ENCODE measurements at regions not wholly inside any gene's neighbourhood (a gene's known extent, or its start where the extent isn't known, plus 50 kb on each side); places are given as distances from the start of the nearest gene placed in this dataset.

DNA sequence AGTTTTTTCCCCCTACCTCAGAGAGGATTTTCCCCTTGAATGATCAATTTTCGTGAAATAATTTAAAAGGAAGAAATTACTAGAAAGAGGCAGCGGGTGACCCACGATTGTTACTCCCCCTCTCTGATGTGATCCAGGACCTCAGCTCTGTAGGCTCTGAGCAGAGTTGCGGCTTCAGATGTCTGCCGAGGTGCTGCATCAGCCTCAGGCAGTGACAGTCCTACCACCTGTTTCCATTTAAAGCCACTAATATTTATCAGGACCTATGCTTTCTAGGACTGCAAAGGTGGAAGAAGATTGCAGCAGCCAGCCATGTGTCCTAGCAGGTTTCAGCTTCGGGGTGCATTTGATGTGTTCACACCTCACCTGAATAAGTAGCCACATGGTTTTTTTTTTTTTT lies 294.8 kb upstream of the C2CD4B start:
- ChIA-PET POLR2A (no interaction called here), CTCF (no interaction called here)
- Mint-ChIP-seq H3K27me3 (peaks cover 7% of the 10 kb centered on the region), H3K27ac (no peak overlapping the region), H3K9me3 (peaks cover 2% of the 10 kb centered on the region), H3K4me1 (ENCODE audit: low read depth) (no peaks in the 10 kb centered on the region), H3K4me3 (no peak overlapping the region), H3K36me3 (no peaks in the 10 kb centered on the region)
- DNase-seq, result no peak
- intact Hi-C loops (cut with micrococcal nuclease), result no loop called here

DNA sequence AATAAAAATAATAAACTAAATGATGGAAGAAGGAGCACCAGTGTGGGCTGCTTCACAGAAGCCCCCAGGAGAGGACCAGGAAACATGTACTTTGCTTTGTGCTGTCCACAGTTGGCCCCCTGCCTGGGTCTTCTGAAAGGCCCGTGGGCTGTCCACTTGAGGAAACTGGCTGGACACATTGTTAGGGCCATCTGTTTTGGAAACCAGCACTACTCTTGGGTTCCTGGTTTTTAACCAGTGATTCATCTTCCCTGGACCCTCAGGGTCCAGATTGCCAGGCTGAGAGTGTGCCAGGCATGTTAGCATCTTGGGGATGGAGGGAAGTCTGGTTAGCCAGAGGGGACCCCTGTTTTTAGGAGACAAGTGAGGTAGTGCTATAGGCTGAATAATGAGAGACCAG lies 297.2 kb upstream of the C2CD4B start:
- Mint-ChIP-seq H3K27me3 (peaks cover 9% of the 10 kb centered on the region), H3K27ac (no peak overlapping the region), H3K4me3 (no peak overlapping the region), H3K36me3 (no peaks in the 10 kb centered on the region), H3K9me3 (peaks cover 2% of the 10 kb centered on the region), H3K4me1 (ENCODE audit: low read depth) (no peaks in the 10 kb centered on the region)
- ChIA-PET CTCF (no interaction called here), POLR2A (no interaction called here)
- intact Hi-C loops (cut with micrococcal nuclease), result no loop called here
- no peak for DNase-seq

DNA sequence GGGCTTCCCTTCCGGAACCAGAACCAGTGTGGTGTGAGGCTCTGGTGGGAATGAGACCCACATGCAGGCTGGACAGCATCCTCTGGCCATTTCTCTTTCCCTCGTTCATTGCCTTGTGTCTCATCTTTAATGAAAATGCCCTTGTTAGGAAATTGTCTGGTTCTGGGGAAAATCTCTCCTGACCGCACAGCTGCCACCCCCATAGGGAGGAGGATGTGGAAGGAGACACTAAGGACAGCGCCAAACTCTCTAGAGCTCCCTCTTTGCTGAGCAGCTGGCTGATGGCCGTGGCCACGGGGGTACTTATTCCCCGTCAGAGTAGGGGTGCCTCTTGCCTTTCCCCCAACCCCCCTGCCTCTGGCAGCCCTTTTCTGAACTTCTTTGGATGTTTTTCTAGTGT lies 297.6 kb upstream of the C2CD4B start:
- POLR2A ChIA-PET, result no interaction called here

DNA sequence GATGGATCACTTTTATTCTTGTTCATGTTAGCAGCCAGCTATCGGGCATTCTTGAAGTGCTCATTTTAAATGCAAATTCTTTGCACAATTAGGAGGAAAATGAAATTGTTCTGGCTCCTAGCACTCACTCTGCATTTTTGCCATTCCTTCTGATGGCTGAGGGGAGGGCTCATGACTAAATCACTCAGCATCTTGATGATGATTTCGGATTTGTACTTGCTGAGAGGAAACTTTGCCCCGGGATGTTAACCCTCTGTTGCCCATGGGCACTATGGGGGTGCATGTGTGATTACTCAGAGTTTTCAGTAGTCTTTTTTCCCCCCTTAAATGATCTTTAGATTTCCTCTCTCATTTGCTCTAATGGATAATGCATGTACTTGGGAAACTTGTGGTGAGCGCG lies 299.6 kb upstream of the C2CD4B start:
- no peak overlapping the region for H3K27ac Mint-ChIP-seq
- no peak for DNase-seq
- POLR2A ChIA-PET, result no interaction called here
- CTCF ChIA-PET, result no interaction called here
- no peak overlapping the region for H3K4me3 Mint-ChIP-seq
- H3K36me3 Mint-ChIP-seq, result no peaks in the 10 kb centered on the region
- peaks cover 9% of the 10 kb centered on the region for H3K27me3 Mint-ChIP-seq
- H3K4me1 Mint-ChIP-seq (ENCODE audit: low read depth), result no peaks in the 10 kb centered on the region
- intact Hi-C loops (cut with micrococcal nuclease), result no loop called here
- peaks cover 2% of the 10 kb centered on the region for H3K9me3 Mint-ChIP-seq

More for the DNA sequence above, 297.6 kb upstream of the C2CD4B start:
- DNase-seq, result no peak
- Mint-ChIP-seq H3K27me3 (peaks cover 9% of the 10 kb centered on the region), H3K4me1 (ENCODE audit: low read depth) (no peaks in the 10 kb centered on the region), H3K27ac (no peak overlapping the region), H3K9me3 (peaks cover 2% of the 10 kb centered on the region), H3K4me3 (no peak overlapping the region), H3K36me3 (no peaks in the 10 kb centered on the region)
- intact Hi-C loops (cut with micrococcal nuclease), result no loop called here
- CTCF ChIA-PET, result no interaction called here

DNA sequence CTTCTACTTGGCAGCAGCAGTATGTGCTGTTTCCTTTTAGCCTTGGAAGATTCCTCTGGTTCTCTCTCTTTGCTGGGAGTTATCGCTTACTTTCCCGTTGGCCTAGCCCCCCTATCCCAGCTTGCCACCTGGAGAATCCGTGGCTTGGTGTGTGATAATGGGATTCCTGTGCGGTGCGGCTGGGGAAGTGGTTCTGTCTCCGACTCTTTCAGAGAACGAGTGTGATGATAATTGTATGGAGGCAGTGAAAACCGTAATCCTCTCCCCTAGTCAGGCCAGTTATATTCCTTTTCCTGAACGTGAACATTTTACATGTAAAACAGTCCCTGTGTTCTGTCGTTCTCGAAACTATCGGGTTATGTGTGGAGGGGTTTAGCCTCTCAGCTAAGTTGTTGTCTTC lies 300.1 kb upstream of the C2CD4B start:
- ChIA-PET CTCF (no interaction called here), POLR2A (no interaction called here)
- Mint-ChIP-seq H3K27me3 (peaks cover 9% of the 10 kb centered on the region), H3K36me3 (no peaks in the 10 kb centered on the region), H3K9me3 (peaks cover 2% of the 10 kb centered on the region), H3K4me3 (no peak overlapping the region), H3K27ac (no peak overlapping the region), H3K4me1 (ENCODE audit: low read depth) (no peaks in the 10 kb centered on the region)
- DNase-seq, result no peak
- intact Hi-C loops (cut with micrococcal nuclease), result no loop called here

DNA sequence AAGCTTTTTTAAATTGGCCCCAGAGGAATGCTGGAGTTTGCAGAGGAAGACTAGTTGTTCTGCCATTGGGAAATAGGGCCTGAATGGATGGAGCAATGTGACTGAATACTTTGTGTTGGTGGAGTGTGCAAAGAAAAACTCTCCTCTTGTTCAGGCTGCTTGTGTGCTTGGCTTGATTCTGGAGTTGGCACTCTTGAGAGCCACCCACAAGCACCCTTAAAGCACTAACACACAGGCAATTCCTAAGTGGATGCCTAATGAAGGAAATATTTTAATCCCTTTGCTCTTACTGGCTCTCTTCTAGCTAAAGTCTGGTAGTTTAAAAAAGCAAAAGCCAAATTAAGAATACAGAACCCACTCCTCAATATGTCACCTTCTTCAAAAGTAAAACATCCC lies 304.4 kb upstream of the C2CD4B start:
- POLR2A ChIA-PET, result no interaction called here
- Mint-ChIP-seq H3K36me3 (no peaks in the 10 kb centered on the region), H3K4me1 (ENCODE audit: low read depth) (no peaks in the 10 kb centered on the region), H3K4me3 (no peak overlapping the region), H3K27ac (no peak overlapping the region), H3K9me3 (no peaks in the 10 kb centered on the region), H3K27me3 (peaks cover 4% of the 10 kb centered on the region)
- intact Hi-C loops (cut with micrococcal nuclease), result no loop called here
- CTCF ChIA-PET, result interaction anchor here (0.6 kb wide), 1 partner anchor 273 kb away, joined by 3 read pairs; no protein-coding TSS in a partner anchor
- no peak for DNase-seq

DNA sequence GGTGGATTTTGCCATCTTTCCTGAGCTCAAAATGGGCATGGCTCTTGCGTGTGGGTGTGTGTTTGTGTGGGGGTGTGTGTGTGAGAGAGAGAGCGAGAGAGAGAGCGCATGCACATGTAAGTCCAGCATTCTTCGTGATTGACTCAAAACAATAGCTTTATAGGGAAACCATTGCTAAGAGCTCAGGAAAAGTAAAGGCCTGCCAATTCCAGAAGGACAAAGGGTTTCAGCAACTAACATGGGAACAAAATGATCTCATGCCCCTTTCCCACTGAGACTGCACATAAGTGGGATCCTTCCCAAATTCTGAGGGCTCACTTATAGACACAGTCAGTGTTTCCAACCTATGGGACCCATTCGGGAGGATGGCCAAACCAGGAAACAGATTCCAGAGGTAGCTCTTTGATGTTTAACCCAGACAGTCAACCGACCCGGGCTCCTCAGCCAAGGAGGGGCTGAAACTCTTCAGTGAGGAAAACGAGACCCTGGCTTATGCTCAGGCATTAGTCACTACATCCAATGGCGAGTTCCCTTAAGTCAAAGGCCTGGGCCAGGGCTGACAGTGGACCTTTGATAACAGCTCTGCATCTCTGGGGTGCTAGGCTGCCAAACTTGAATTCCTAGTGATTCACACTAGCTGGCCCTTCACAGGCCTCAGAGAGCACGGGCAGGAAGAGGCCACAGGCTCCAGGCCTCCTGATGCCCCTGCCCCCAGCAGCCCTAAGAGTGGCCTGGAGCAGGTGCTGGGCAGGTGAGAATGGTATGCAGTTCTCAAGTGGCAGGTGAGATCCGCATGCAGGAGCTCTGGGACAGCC lies 305.0 kb upstream of the C2CD4B start:
- DNase-seq, result no peak
- Mint-ChIP-seq H3K4me3 (no peak overlapping the region), H3K27ac (no peak overlapping the region), H3K36me3 (no peaks in the 10 kb centered on the region), H3K4me1 (ENCODE audit: low read depth) (no peaks in the 10 kb centered on the region), H3K9me3 (no peaks in the 10 kb centered on the region), H3K27me3 (peaks cover 2% of the 10 kb centered on the region)
- CTCF ChIA-PET, result interaction anchor here (0.6 kb wide), 1 partner anchor 273 kb away, joined by 3 read pairs; no protein-coding TSS in a partner anchor
- POLR2A ChIA-PET, result no interaction called here
- intact Hi-C loops (cut with micrococcal nuclease), result no loop called here

DNA sequence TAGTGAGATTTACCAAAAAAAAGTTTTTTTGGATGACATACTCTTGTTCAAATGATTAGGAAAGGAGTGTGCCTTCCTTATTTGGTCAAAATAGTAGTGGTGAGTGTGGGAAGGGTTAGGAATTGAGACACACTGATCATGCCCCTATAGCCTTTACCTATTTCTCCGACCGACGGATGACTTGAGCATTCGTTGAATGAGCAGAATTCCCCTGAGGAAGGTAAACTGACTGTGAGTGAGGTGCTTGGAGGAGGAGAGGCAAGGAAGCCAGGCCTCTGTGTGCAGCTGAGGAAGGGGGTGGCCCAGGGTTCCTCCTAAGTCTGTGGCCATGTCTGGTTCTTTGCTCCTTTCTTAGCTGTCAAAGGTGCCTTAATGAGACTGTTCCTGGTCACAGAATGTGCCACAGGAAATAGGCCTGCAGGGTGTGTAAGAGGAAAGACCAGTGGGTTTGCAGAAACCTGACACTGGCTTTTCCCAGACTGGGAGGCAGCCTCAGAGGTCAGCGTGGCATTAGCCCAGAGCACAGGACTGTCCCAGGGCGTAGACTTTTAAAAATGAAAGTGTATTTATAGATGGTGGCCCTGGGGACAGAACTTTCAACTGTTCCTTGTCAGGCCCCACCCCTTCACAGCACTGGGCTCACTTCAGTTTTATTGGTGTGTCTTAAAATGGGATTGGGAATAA lies 307.7 kb upstream of the C2CD4B start:
- H3K36me3 Mint-ChIP-seq, result no peaks in the 10 kb centered on the region
- H3K4me1 Mint-ChIP-seq (ENCODE audit: low read depth), result no peaks in the 10 kb centered on the region
- CTCF ChIA-PET, result no interaction called here
- H3K27me3 Mint-ChIP-seq, result no peaks in the 10 kb centered on the region
- H3K9me3 Mint-ChIP-seq, result no peaks in the 10 kb centered on the region
- no peak overlapping the region for H3K4me3 Mint-ChIP-seq
- no peak for DNase-seq
- POLR2A ChIA-PET, result no interaction called here
- intact Hi-C loops (cut with micrococcal nuclease), result no loop called here
- H3K27ac Mint-ChIP-seq, result no peak overlapping the region

DNA sequence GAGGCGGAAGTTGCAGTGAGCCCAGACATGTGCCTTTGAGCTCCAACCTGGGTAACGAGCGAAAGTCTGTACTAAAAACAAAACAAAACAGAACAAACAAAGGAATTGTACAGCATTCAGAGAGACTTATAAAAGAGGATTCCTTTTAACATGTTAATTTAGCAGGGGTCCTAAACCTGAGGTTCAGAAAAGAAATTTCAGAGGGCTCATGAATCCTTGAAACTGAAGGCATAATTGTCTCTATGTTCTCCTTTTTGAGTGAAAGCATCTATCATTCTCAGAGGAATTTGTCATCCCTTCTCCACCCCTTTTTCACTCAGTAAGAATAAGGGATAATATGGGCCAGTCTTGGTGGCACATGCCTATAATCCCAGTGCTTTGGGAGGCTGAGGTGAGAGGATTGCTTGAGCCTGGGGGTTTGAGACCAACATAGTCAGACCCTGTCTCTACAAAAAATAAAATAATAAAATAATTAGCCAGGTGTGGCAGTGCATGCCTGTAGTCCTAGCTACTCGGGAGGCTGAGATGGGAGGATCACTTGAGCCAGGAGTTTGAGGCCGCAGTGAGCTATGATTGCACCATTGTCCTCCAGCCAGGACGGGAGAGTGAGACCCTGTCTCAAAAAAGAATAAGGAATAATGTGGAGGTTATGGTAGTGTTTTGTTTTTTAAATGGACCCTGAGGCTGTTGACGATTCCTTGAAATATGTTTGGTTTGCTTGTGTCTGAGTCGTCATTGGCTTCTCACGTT lies 309.1 kb upstream of the C2CD4B start:
- no peaks in the 10 kb centered on the region for H3K27me3 Mint-ChIP-seq
- no peak overlapping the region for H3K27ac Mint-ChIP-seq
- H3K4me3 Mint-ChIP-seq, result no peak overlapping the region
- ChIA-PET POLR2A (no interaction called here), CTCF (no interaction called here)
- no peaks in the 10 kb centered on the region for H3K4me1 Mint-ChIP-seq (ENCODE audit: low read depth)
- H3K36me3 Mint-ChIP-seq, result no peaks in the 10 kb centered on the region
- intact Hi-C loops (cut with micrococcal nuclease), result no loop called here
- DNase-seq, result no peak
- H3K9me3 Mint-ChIP-seq, result no peaks in the 10 kb centered on the region

DNA sequence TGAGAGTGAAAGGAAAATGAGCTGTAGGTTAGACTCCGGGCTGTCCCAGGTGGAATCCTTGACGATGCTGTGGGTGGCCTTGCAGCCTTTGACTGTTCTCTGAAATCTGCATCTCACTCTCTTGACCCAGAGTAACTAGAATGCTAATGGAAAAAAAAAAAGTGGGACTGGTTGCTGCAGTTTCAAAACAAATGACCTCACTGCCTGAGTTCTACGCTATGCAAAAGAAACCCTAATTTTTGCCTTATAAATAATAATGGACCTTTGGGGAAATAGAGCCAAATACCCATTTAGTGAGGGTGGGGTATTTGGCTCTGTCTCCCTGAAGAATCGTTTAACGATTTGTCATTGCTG lies 309.7 kb upstream of the C2CD4B start:
- Mint-ChIP-seq H3K9me3 (no peaks in the 10 kb centered on the region), H3K27me3 (no peaks in the 10 kb centered on the region), H3K4me1 (ENCODE audit: low read depth) (no peaks in the 10 kb centered on the region), H3K36me3 (no peaks in the 10 kb centered on the region), H3K27ac (no peak overlapping the region), H3K4me3 (no peak overlapping the region)
- CTCF ChIA-PET, result no interaction called here
- POLR2A ChIA-PET, result no interaction called here
- intact Hi-C loops (cut with micrococcal nuclease), result no loop called here
- DNase-seq, result no peak

DNA sequence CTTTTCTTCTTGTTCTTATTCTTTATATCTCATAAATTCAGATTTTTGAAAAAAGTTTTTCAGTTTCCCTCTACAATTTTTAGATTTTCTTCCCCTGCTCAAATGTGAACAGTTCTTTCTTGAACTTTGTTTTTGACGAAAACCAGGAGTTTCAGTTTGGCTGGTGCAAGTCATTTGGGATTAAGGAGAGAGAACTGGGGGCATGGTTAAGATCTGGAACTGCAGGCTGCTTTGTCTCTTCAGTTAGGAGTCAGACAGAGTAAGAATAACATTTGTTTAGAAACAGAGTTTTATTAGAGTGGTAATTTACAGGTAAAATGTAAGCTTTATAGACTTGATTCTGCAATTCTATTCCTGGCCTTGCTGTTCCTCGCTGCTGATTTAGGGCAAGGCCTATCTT lies 310.5 kb upstream of the C2CD4B start:
- no peak overlapping the region for H3K27ac Mint-ChIP-seq
- no peaks in the 10 kb centered on the region for H3K36me3 Mint-ChIP-seq
- intact Hi-C loops (cut with micrococcal nuclease), result no loop called here
- H3K4me1 Mint-ChIP-seq (ENCODE audit: low read depth), result no peaks in the 10 kb centered on the region
- POLR2A ChIA-PET, result no interaction called here
- no peak overlapping the region for H3K4me3 Mint-ChIP-seq
- H3K9me3 Mint-ChIP-seq, result no peaks in the 10 kb centered on the region
- CTCF ChIA-PET, result no interaction called here
- no peak for DNase-seq
- no peaks in the 10 kb centered on the region for H3K27me3 Mint-ChIP-seq

DNA sequence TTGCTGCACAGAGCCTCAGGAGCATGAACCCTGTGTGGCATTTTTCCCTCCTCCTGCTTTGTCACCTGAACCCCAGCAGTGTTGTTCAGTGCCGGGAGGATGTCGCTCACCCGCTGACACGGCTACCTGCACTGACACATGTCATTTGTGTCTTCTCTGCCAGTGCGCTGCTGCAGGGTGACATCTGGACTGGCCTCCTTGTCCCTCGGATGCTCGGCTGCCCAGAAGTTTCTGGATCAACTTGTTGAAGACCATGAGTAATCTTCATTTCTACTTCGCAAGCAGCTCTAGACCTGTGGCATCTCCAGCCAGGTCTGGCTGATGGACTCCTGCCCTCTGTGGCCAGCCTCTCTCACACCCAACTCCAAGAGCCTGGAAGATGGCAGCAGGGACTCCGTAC lies 311.1 kb upstream of the C2CD4B start:
- intact Hi-C loops (cut with micrococcal nuclease), result no loop called here
- Mint-ChIP-seq H3K36me3 (no peaks in the 10 kb centered on the region), H3K4me1 (ENCODE audit: low read depth) (no peaks in the 10 kb centered on the region), H3K9me3 (no peaks in the 10 kb centered on the region), H3K27ac (no peak overlapping the region), H3K4me3 (no peak overlapping the region), H3K27me3 (no peaks in the 10 kb centered on the region)
- DNase-seq, result no peak
- ChIA-PET CTCF (no interaction called here), POLR2A (no interaction called here)

DNA sequence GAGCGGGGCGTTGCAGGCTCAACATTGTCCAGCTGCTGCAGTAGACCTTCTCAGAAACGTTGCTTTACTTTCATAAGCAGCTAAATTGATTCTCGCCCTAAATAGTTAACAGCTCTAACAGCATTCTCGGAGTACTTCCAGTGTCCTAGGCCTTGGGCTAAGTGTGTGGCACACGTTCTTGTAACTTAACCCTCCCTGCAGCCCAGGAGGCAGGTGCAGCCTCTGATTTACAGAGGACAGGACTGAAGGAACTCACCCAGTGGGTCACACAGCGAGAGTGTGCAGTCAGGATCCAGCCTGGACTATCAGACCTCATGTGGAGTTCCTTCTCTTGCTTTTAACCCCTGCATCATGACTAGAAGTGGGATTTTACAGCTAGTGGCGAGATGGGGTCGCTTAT lies 312.8 kb upstream of the C2CD4B start:
- no peaks in the 10 kb centered on the region for H3K27me3 Mint-ChIP-seq
- no peaks in the 10 kb centered on the region for H3K4me1 Mint-ChIP-seq (ENCODE audit: low read depth)
- no peak overlapping the region for H3K4me3 Mint-ChIP-seq
- H3K36me3 Mint-ChIP-seq, result no peaks in the 10 kb centered on the region
- H3K9me3 Mint-ChIP-seq, result no peaks in the 10 kb centered on the region
- ChIA-PET CTCF (no interaction called here), POLR2A (no interaction called here)
- intact Hi-C loops (cut with micrococcal nuclease), result no loop called here
- no peak for DNase-seq
- H3K27ac Mint-ChIP-seq, result no peak overlapping the region

Measured in activated CD4-positive, alpha-beta memory T cell treated with anti-CD3 and anti-CD28 coated beads for 36 hours (primary cell).